ENCODE measurements at regions not wholly inside any gene's neighbourhood (a gene's known extent, or its start where the extent isn't known, plus 50 kb on each side); places are given as distances from the start of the nearest gene placed in this dataset.

GRCh38 chr5:5089895-5090649, 50.1 kb upstream of the ADAMTS16 start:
- H3K27ac ChIP-seq: no peak overlapping the region
- no peak for TF ChIP-seq CTCF (IDR thresholded peaks at IDR 0.05)
- TF ChIP-seq POLR2A (IDR thresholded peaks at IDR 0.05): no peak
- TF ChIP-seq EP300 (IDR thresholded peaks at IDR 0.05): no peak
- TF ChIP-seq POLR2AphosphoS5 (IDR thresholded peaks at IDR 0.05): no peak
- H3K36me3 ChIP-seq: no peaks in the 10 kb centered on the region
- H3K4me1 ChIP-seq: no peaks in the 10 kb centered on the region
- no peak overlapping the region for H3K4me3 ChIP-seq
- no peaks in the 10 kb centered on the region for H3K27me3 ChIP-seq
- H3K9me3 ChIP-seq: no peaks in the 10 kb centered on the region
- no peak for ATAC-seq
- 56 to 62% methylated on average over 3 of the region's 3 CpGs for WGBS, 2 donors (ENCODE audit: low coverage in 1 of 2)
